HG02852 (cell line): ENCODE measurements at regions not wholly inside any gene's neighbourhood (a gene's known extent, or its start where the extent isn't known, plus 50 kb on each side); places are given as distances from the start of the nearest gene placed in this dataset.
A peak's percentile ranks its signal among the peaks of the same experiment; 100 is the strongest.

Experiments
- ATAC-seq: cut with Tn5 transposase; IDR thresholded peaks from one replicate; pipeline ENCODE4 v1.9.1; 2021; ENCODE audit warnings: mild to moderate bottlenecking, moderate library complexity; ENCODE audit not compliant: unreplicated experiment

- ATAC-seq: no peak
These were observed 356.5 kb downstream of the IRS1 start for GRCh38 chr2:226443112-226443511.

GRCh38 chr2:226440127-226440918 lies 359.3 kb downstream of the IRS1 start:
- ATAC-seq: no peak

GRCh38 chr2:226439337-226439736 lies 360.3 kb downstream of the IRS1 start:
- ATAC-seq: no peak

- no peak for ATAC-seq
These were observed 364.5 kb downstream of the IRS1 start for GRCh38 chr2:226435146-226435545.

DNA sequence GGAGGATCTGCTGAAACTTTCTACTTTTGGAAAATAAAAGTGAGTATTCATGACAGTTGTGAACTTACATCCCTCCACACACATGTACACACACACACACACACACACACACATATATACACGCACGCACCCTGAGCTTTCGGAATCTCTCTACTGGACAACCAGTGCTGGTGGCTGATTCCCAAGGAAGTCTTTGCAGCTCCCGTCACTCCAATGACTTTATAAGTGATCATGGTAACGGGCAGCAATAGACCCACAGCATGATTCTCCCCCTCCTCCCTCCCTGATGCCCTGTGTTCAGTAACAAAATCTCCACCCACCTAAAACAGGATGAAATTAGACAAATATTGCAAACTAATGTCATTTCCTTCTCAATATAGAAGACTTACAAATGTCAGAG lies 364.9 kb downstream of the IRS1 start:
- ATAC-seq: no peak

- no peak for ATAC-seq
These were observed 368.2 kb downstream of the IRS1 start for GRCh38 chr2:226431288-226431948.

DNA sequence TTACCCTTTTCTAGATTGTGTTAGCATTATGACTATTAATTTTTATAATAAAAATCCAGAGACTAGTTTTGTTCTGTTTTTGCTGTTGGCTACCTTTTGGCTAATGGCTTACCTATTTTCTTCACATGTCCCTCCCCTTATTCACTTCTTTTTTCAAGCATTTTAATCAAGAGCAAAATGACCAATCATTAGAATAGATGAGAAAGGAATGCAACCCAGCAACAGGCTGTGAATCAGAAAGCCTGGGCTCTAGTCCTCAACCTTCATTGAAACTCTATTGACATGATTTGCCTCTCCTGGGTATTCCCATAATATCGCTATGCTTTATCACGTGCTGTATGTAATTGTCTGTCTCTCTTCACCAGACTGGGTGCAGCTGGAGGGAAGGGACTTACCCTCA lies 370.1 kb downstream of the IRS1 start:
- no peak for ATAC-seq

GRCh38 chr2:226427538-226428307 lies 371.9 kb downstream of the IRS1 start:
- no peak for ATAC-seq

- no peak for ATAC-seq
These were observed 373.3 kb downstream of the IRS1 start for GRCh38 chr2:226426292-226426736.

GRCh38 chr2:226424971-226425370 lies 374.6 kb downstream of the IRS1 start:
- ATAC-seq: no peak

DNA sequence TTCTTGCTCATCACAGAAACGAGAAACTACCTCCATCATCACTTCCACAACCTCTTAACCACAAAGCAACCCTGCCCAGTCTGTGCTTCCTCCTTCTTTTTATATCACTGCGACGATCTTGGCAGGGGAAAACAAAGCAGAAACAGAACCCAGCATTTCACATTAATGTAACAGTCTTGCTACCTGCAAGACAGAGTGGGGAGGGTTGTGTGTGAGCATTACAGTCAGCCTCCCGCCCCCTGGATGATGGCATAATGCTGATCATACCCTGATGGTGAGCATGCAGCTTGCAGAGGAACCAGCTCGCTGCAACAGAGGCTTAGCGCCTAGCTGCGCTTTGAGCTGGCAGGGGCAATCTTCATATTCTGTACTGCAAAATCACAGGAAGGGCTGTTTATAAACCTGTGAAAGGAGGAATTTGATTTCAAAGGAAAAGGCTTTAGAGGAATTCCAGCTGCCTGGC lies 376.1 kb downstream of the IRS1 start:
- peak; percentile 84 for ATAC-seq

- no peak for ATAC-seq
These were observed 379.0 kb downstream of the IRS1 start for GRCh38 chr2:226420646-226421045.

DNA sequence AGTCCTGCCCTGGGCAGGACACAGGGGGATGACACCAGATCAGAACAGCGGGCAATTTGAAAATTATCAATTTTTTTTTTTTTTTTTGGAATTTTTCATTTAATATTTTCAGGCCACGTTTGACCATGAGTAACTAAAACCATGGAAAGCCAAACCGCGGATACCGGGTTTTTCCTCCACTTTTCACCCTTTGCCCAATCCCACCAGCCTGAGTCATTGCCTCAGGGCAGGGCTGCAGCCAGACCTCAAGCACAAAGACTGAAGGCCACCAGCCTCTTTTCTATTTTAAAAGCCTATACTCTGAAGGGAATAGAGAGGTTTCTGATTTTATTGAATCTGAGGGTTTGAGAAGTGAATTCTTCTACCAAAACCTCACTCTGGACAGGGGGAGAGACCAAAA lies 381.1 kb downstream of the IRS1 start:
- ATAC-seq: no peak

DNA sequence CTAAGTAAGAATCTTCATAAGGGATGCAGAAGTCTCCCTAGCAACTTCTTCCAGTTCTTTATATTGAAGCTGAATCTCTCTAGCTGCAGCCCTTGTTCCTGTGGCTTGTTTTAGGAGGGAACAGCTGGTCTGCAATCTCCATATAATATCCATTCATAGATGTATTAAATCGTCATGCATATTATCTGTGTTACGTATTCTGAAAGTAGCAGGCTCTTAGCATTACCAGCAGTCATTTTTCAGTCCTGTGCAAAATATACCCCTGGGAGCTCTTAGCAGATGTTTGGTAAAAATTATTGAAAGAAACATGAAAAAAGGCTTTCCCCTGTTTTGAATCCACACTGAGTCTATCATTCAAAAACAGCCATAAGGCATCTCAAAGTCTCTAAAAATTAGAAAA lies 385.3 kb downstream of the IRS1 start:
- no peak for ATAC-seq

GRCh38 chr2:226413498-226414130 lies 386.0 kb downstream of the IRS1 start:
- no peak for ATAC-seq

- no peak for ATAC-seq
These were observed 387.8 kb downstream of the IRS1 start for GRCh38 chr2:226411727-226412360.

- no peak for ATAC-seq
These were observed 388.4 kb downstream of the IRS1 start for GRCh38 chr2:226411205-226411604.

GRCh38 chr2:226410247-226410835 lies 389.3 kb downstream of the IRS1 start:
- no peak for ATAC-seq

- no peak for ATAC-seq
These were observed 390.5 kb downstream of the IRS1 start for GRCh38 chr2:226409134-226409533.

GRCh38 chr2:226408141-226408540 lies 391.5 kb downstream of the IRS1 start:
- ATAC-seq: no peak
